Breast epithelium (tissue), 4 donors: ENCODE measurements at regions not wholly inside any gene's neighbourhood (a gene's known extent, or its start where the extent isn't known, plus 50 kb on each side); places are given as distances from the start of the nearest gene placed in this dataset.

Experiments used
- DNase-seq, 2 donors: peaks; one replicate each; pipeline ENCODE4 v3.0.0-alpha.2; 2019; ENCODE audit warnings: low spot score in 2 of 2
- H3K27ac ChIP-seq, 2 donors: fragments of 200-600 bp; sonication (generic) in 1 of 2; one replicate each; pipeline ENCODE4 v1.5.1; 2016 to 2019; ENCODE audit warnings: mild to moderate bottlenecking in 1 of 2
- H3K27me3 ChIP-seq, 2 donors: fragments of 200-600 bp; sonication (generic) in 1 of 2; one replicate each; pipeline versions ENCODE4 v1.5.1 to v1.6.0; 2017 to 2019; ENCODE audit warnings: control low read depth in 1 of 2, mild to moderate bottlenecking in 1 of 2
- H3K36me3 ChIP-seq: fragments of 200-600 bp; one replicate; pipeline ENCODE4 v1.5.1; 2019
- H3K4me1 ChIP-seq, 2 donors: fragments of 200-600 bp; sonication (generic); one replicate each; pipeline ENCODE4 v1.5.1; 2016 to 2019; ENCODE audit warnings: control low read depth in 1 of 2
- H3K4me3 ChIP-seq, 3 donors: fragments of 200-600 bp; sonication (generic); 1 replicate in 2 of 3; 2 replicates in 1 of 3; pipeline ENCODE4 v1.5.1; 2016 to 2019; ENCODE audit warnings: mild to moderate bottlenecking in 3 of 3, moderate library complexity in 2 of 3
- H3K9me3 ChIP-seq, 2 donors: fragments of 200-600 bp; sonication (generic) in 1 of 2; one replicate each; pipeline ENCODE4 v1.5.1; 2016 to 2019; ENCODE audit warnings: control low read depth in 1 of 2
- POLR2A ChIP-seq: fragments of 450-650 bp; IDR thresholded peaks from one replicate; pipeline ENCODE4 v1.6.1; 2016; ENCODE audit warnings: antibody characterized with exemption, mild to moderate bottlenecking, moderate library complexity
- POLR2AphosphoS5 ChIP-seq, 3 donors: sonication (generic); formaldehyde crosslinking; IDR thresholded peaks; one replicate each; pipeline ENCODE4 v1.6.1; 2017; ENCODE audit warnings: antibody characterized with exemption in 3 of 3
- intact Hi-C: fragments of 100-400 bp; cut with DNase I; formaldehyde crosslinking; loops from one replicate; pipeline ENCODE4 v1.15.1; 2023; ENCODE audit warnings: low total_unique reads
- TF ChIP-seq, protein P1 (sequence below), 3 donors: fragments of 450-650 bp; IDR thresholded peaks; one replicate each; pipeline ENCODE4 v1.5.1; 2016 to 2017; ENCODE audit warnings: antibody characterized with exemption in 3 of 3, mild to moderate bottlenecking in 3 of 3, moderate library complexity in 3 of 3

DNA sequence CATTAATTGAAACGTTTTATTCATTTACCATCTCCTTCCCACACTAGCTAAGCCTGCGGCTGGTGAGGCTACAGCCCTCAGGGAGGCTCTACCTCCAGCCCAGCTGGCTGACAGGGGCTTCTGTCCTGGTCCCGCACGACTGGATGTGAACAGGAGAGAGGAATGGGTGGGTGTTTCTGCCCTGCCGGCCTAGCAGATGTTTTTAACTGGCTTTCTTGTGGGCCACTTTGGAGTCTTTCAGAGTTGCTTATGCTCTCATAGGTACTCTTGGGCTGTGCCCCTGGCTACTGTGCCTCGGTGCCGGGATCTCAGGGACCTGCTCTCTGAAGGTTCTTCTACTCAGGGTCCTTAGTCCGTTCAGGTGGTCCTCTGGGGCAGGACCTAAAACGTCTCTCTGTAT, 184.3 kb upstream of the TWIST2 start:
- H3K36me3 ChIP-seq: no peaks in the 10 kb centered on the region
- H3K9me3 ChIP-seq: peaks cover 0 to 15% of the 10 kb centered on the region in 2 donors
- intact Hi-C loops: no loop called here
- no peaks in the 10 kb centered on the region for H3K4me1 ChIP-seq
- no peaks in the 10 kb centered on the region for H3K27me3 ChIP-seq
- TF ChIP-seq, protein P1, sequence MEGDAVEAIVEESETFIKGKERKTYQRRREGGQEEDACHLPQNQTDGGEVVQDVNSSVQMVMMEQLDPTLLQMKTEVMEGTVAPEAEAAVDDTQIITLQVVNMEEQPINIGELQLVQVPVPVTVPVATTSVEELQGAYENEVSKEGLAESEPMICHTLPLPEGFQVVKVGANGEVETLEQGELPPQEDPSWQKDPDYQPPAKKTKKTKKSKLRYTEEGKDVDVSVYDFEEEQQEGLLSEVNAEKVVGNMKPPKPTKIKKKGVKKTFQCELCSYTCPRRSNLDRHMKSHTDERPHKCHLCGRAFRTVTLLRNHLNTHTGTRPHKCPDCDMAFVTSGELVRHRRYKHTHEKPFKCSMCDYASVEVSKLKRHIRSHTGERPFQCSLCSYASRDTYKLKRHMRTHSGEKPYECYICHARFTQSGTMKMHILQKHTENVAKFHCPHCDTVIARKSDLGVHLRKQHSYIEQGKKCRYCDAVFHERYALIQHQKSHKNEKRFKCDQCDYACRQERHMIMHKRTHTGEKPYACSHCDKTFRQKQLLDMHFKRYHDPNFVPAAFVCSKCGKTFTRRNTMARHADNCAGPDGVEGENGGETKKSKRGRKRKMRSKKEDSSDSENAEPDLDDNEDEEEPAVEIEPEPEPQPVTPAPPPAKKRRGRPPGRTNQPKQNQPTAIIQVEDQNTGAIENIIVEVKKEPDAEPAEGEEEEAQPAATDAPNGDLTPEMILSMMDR (IDR thresholded peaks at IDR 0.05): no peak
- TF ChIP-seq POLR2A: no peak
- TF ChIP-seq POLR2AphosphoS5 (IDR thresholded peaks at IDR 0.05): no peak
- DNase-seq: no peak
- H3K27ac ChIP-seq: no peak overlapping the region
- H3K4me3 ChIP-seq: no peak overlapping the region

DNA sequence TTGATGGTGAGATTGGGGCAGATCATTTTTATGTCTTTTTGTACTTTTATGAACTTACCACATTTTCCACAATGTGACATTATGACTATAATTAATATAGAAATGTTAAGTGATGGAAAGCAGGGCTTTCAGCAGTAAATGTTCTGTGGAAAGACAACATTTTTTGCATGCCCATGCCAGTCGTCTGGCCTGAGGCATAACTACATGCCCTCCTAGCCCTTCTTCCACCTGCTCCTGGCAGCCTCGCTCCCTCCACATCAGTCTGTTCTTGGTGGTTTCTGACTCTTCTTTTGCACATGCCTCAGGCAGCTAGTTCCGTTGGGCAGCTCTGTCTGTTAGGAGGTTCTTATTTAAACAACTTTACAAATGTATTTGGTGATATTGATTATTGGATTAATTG, 182.0 kb upstream of the TWIST2 start:
- intact Hi-C loops: no loop called here
- peak in 1 of 2 donors; percentile 14 for DNase-seq
- no peak for TF ChIP-seq POLR2A
- TF ChIP-seq POLR2AphosphoS5 (IDR thresholded peaks at IDR 0.05): no peak
- TF ChIP-seq, protein P1 (IDR thresholded peaks at IDR 0.05): no peak

DNA sequence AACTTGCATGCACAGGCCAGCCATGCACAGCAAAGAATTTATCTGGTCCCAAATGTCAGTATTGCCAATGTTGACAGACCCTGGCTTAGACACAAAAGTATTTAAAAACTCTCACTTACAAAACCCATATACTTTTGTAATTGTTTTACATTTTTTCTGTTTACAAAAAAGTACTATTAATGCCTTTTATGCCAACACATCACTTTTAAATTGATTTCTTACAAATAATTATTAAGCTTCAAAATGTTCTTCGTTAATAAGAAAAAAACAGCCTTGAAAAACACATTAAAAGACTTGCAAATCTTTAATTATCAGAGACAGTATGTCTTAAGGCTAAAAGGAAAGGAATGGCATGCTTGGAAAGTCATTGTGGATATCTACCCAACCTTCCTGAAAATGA, 181.3 kb upstream of the TWIST2 start:
- no peaks in the 10 kb centered on the region for H3K4me1 ChIP-seq
- no peak for DNase-seq

More for the DNA sequence above, 182.0 kb upstream of the TWIST2 start:
- Histone ChIP-seq H3K4me1 (no peaks in the 10 kb centered on the region), H3K27me3 (no peaks in the 10 kb centered on the region), H3K36me3 (no peaks in the 10 kb centered on the region), H3K4me3 (no peak overlapping the region), H3K9me3 (peaks cover 0 to 15% of the 10 kb centered on the region in 2 donors), H3K27ac (peak overlapping the region in 1 of 2 donors; percentile 32)

DNA sequence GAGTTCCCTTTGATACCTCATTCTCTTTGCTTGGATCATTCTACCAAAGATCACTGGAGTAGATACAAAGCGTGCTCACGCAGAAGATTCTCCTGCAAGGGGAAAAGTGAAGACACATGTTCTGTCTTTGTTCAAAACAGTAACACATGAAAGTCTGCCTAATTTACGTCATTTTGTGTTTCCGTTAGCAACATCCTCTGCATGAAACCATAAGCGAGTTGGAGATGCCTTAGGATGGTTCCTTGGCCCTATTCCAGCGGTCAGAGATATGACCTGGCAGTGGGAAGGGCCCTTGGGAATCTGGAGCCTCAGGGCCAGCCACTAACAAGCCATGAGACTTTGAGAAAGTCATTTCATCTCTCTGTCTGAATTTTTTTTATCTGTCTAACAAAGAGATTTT, 180.9 kb upstream of the TWIST2 start:
- Histone ChIP-seq H3K36me3 (no peaks in the 10 kb centered on the region), H3K27ac (peak overlapping the region; percentile 34 to 74), H3K4me1 (no peaks in the 10 kb centered on the region), H3K9me3 (peaks cover 3 to 16% of the 10 kb centered on the region in 2 donors), H3K27me3 (no peaks in the 10 kb centered on the region), H3K4me3 (no peak overlapping the region)
- no peak for TF ChIP-seq POLR2AphosphoS5 (IDR thresholded peaks at IDR 0.05)
- TF ChIP-seq, protein P1 (IDR thresholded peaks at IDR 0.05): no peak
- TF ChIP-seq POLR2A: no peak
- peak in 1 of 2 donors; percentile 17 for DNase-seq
- intact Hi-C loops: no loop called here

More for the DNA sequence above, 181.3 kb upstream of the TWIST2 start:
- no peak overlapping the region for H3K4me3 ChIP-seq
- no peaks in the 10 kb centered on the region for H3K36me3 ChIP-seq
- H3K27ac ChIP-seq: peak overlapping the region in 1 of 2 donors; percentile 74
- TF ChIP-seq POLR2AphosphoS5 (IDR thresholded peaks at IDR 0.05) (no peak), POLR2A (no peak)
- TF ChIP-seq, protein P1 (IDR thresholded peaks at IDR 0.05): no peak
- intact Hi-C loops: no loop called here
- peaks cover 3 to 14% of the 10 kb centered on the region in 2 donors for H3K9me3 ChIP-seq
- H3K27me3 ChIP-seq: no peaks in the 10 kb centered on the region

DNA sequence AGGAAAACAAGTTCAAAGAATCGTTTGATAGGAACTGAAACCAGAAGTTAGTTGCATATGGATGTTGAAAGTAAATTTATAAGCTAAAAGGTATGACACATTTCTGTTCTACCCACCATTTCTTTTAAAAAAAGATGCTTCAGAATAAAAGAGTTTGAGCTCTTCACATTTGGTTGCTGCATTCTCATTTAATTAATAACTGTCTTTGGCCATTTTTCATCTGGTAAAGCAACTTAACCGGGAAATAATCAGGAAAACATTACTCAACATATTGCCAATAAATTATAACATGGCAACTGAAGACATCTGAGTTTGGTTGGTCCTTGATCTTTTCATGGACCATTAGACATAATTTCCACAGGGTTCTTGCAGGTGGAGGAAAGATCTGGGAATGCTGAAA, 180.2 kb upstream of the TWIST2 start:
- Histone ChIP-seq H3K36me3 (no peaks in the 10 kb centered on the region), H3K27ac (peak overlapping the region; percentile 8 to 63), H3K27me3 (no peaks in the 10 kb centered on the region), H3K9me3 (peaks cover 3 to 22% of the 10 kb centered on the region in 2 donors), H3K4me3 (no peak overlapping the region), H3K4me1 (no peaks in the 10 kb centered on the region)
- TF ChIP-seq POLR2A (no peak), POLR2AphosphoS5 (IDR thresholded peaks at IDR 0.05) (no peak)
- TF ChIP-seq, protein P1 (IDR thresholded peaks at IDR 0.05): no peak
- intact Hi-C loops: no loop called here
- no peak for DNase-seq
